SK-N-SH treated with all-trans-retinoic acid at 6 μM for 48 hours (cell line): ENCODE measurements at regions not wholly inside any gene's neighbourhood (a gene's known extent, or its start where the extent isn't known, plus 50 kb on each side); places are given as distances from the start of the nearest gene placed in this dataset.

Experiments used
- ATAC-seq: fragments of 200-7000 bp; cut with Tn5 transposase; 3 replicates; pipeline ENCODE4 v1.9.1; 2020; ENCODE audit warnings: mild to moderate bottlenecking, moderate library complexity
- ARNTL ChIP-seq: fragments of 450-650 bp; formaldehyde crosslinking; IDR thresholded peaks from 2 replicates; pipeline ENCODE4 v1.5.0; 2020; ENCODE audit warnings: low read depth, mild to moderate bottlenecking, moderate library complexity, borderline replicate concordance
- BACH2 ChIP-seq: fragments of 250-450 bp; sonication (Bioruptor Pico); IDR thresholded peaks from 2 replicates; pipeline ENCODE4 v1.9.0; 2021; ENCODE audit warnings: mild to moderate bottlenecking, borderline replicate concordance
- CREB5 ChIP-seq: fragments of 250-450 bp; sonication (Bioruptor Pico); IDR thresholded peaks from 2 replicates; pipeline ENCODE4 v1.5.1; 2020; ENCODE audit warnings: low read depth, mild to moderate bottlenecking, moderate library complexity
- CSDC2 ChIP-seq: fragments of 250-450 bp; sonication (Bioruptor Pico); IDR thresholded peaks from 2 replicates; pipeline ENCODE4 v1.5.0; 2020; ENCODE audit warnings: mild to moderate bottlenecking, moderate library complexity
- GLIS3 ChIP-seq: fragments of 250-450 bp; sonication (Bioruptor Pico); IDR thresholded peaks from 2 replicates; pipeline ENCODE4 v1.5.0; 2020; ENCODE audit warnings: mild to moderate bottlenecking, moderate library complexity
- ISL1 ChIP-seq: fragments of 250-450 bp; sonication (Bioruptor Pico); IDR thresholded peaks from 2 replicates; pipeline ENCODE4 v2.1.2; 2022; ENCODE audit warnings: mild to moderate bottlenecking, moderate library complexity
- OSR1 ChIP-seq: fragments of 250-450 bp; sonication (Bioruptor Pico); IDR thresholded peaks from 2 replicates; pipeline ENCODE4 v1.8.0; 2022; ENCODE audit warnings: moderate library complexity, mild to moderate bottlenecking, inconsistent platforms
- PATZ1 ChIP-seq: fragments of 250-450 bp; sonication (Bioruptor Pico); IDR thresholded peaks from 2 replicates; pipeline ENCODE4 v1.8.0; 2020; ENCODE audit warnings: mild to moderate bottlenecking, moderate library complexity, borderline replicate concordance
- POU6F1 ChIP-seq: fragments of 250-450 bp; sonication (Bioruptor Pico); IDR thresholded peaks from 2 replicates; pipeline ENCODE4 v1.8.0; 2021; ENCODE audit warnings: low read depth, mild to moderate bottlenecking, moderate library complexity, borderline replicate concordance
- PPARA ChIP-seq: fragments of 250-450 bp; sonication (Bioruptor Pico); IDR thresholded peaks from 2 replicates; pipeline ENCODE4 v1.5.0; 2020; ENCODE audit warnings: mild to moderate bottlenecking, borderline replicate concordance
- SNAI2 ChIP-seq: fragments of 250-450 bp; sonication (Bioruptor Pico); IDR thresholded peaks from 2 replicates; pipeline ENCODE4 v1.5.0; 2020; ENCODE audit warnings: mild to moderate bottlenecking, moderate library complexity
- TCF4 ChIP-seq: fragments of 250-450 bp; sonication (Bioruptor Pico); IDR thresholded peaks from 2 replicates; pipeline ENCODE4 v1.8.0; 2021; ENCODE audit warnings: mild to moderate bottlenecking, moderate library complexity, borderline replicate concordance
- TOX ChIP-seq: fragments of 250-450 bp; sonication (Bioruptor Pico); IDR thresholded peaks from 2 replicates; pipeline ENCODE4 v1.8.0; 2021; ENCODE audit warnings: mild to moderate bottlenecking, moderate library complexity, borderline replicate concordance
- TSHZ2 ChIP-seq: fragments of 250-450 bp; sonication (Bioruptor Pico); IDR thresholded peaks from 2 replicates; pipeline ENCODE4 v1.5.0; 2020; ENCODE audit warnings: mild to moderate bottlenecking, moderate library complexity
- ZC3H10 ChIP-seq: fragments of 250-450 bp; sonication (Bioruptor Pico); IDR thresholded peaks from 2 replicates; pipeline ENCODE4 v1.5.1; 2021; ENCODE audit warnings: mild to moderate bottlenecking, moderate library complexity
- ZFP30 ChIP-seq: fragments of 450-650 bp; formaldehyde crosslinking; IDR thresholded peaks from 2 replicates; pipeline ENCODE4 v1.5.0; 2022; ENCODE audit warnings: mild to moderate bottlenecking, moderate library complexity
- ZNF70 ChIP-seq: fragments of 450-650 bp; formaldehyde crosslinking; IDR thresholded peaks from 2 replicates; pipeline ENCODE4 v1.5.0; 2020; ENCODE audit warnings: mild to moderate bottlenecking, moderate library complexity
- ZNF8 ChIP-seq: fragments of 450-650 bp; formaldehyde crosslinking; IDR thresholded peaks from 2 replicates; pipeline ENCODE4 v1.5.0; 2020; ENCODE audit warnings: mild to moderate bottlenecking, moderate library complexity

GRCh38 chr15:53037904-53038654 lies 247.9 kb upstream of the ONECUT1 start:
- TF ChIP-seq ISL1 (no peak), TOX (CRISPR knock-in tag) (no peak), TSHZ2 (CRISPR knock-in tag) (no peak), ARNTL (no peak), BACH2 (CRISPR knock-in tag) (no peak), SNAI2 (CRISPR knock-in tag) (no peak), POU6F1 (CRISPR knock-in tag) (no peak)
- ATAC-seq: peak; percentile 19; the same call in 1 of the 3 replicates

GRCh38 chr15:53036641-53037040 lies 246.5 kb upstream of the ONECUT1 start:
- TF ChIP-seq ZFP30 (no peak), CREB5 (CRISPR knock-in tag) (no peak), SNAI2 (CRISPR knock-in tag) (no peak), GLIS3 (CRISPR knock-in tag) (no peak), ZNF70 (CRISPR knock-in tag) (no peak)
- no peak for ATAC-seq

GRCh38 chr15:53034767-53035245 lies 244.7 kb upstream of the ONECUT1 start:
- TF ChIP-seq ZNF8 (CRISPR knock-in tag) (no peak), ZC3H10 (no peak), POU6F1 (CRISPR knock-in tag) (no peak), TOX (CRISPR knock-in tag) (no peak), CREB5 (CRISPR knock-in tag) (no peak), BACH2 (CRISPR knock-in tag) (no peak), ISL1 (no peak), PATZ1 (CRISPR knock-in tag) (no peak), OSR1 (CRISPR knock-in tag) (no peak), ARNTL (no peak)
- ATAC-seq: no peak

- ATAC-seq: no peak
- TF ChIP-seq ISL1 (no peak), TSHZ2 (CRISPR knock-in tag) (no peak), ZNF8 (CRISPR knock-in tag) (no peak), TOX (CRISPR knock-in tag) (no peak), BACH2 (CRISPR knock-in tag) (no peak), TCF4 (CRISPR knock-in tag) (no peak), CSDC2 (CRISPR knock-in tag) (no peak), POU6F1 (CRISPR knock-in tag) (no peak), PPARA (CRISPR knock-in tag) (no peak), ZFP30 (no peak)
These were observed 243.6 kb upstream of the ONECUT1 start for GRCh38 chr15:53033709-53034108.
